ENCODE measurements at regions not wholly inside any gene's neighbourhood (a gene's known extent, or its start where the extent isn't known, plus 50 kb on each side); places are given as distances from the start of the nearest gene placed in this dataset.

DNA sequence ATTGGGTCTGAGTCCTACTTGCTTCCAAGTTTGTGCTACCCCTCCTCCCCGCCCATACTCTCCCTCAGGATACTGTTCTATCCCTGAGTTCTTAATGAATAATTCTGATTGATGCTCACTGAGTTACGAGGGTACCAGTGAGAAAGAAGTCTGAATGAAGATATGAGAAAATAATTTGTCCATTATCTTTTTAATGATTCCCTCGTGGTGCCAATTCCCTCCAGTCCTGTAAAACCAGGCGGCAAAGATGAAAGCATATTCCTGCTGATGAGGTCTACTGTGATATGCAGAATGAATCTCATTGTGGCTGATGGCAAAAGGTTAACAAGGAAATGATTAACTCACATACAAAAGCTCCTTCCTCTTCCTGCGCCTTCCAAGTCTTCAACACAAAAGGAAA lies 650.2 kb upstream of the SLC39A10 start:
- no peak for ATAC-seq

DNA sequence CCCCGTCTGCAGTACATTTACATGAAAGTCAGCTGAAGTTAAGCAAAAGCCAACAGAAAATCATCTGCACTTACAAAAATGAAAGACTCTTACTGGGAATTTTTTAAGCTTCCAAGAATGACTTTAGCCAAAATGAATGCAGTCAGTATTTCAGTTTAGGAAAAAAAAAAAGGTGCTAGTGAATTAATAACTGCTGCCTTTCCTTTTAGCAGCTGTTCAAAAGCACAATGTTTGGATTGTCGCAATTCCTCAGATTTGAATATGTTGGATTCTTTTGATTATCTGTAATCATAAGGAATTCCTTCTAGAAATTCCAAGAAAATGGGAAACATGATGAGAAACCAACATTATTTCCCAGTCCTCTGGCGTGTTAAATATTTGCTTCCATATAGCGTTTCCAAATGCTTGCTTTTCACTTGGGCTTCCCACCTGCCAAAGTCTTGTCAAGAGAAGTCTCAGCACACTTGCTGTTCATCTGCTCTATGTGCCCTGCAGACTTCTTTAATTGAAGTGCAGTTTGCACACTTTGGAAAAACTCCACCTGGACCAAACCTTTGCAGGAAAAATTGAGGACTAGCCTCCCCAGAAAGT lies 653.0 kb upstream of the SLC39A10 start:
- Mint-ChIP-seq H3K9me3 (no peaks in the 10 kb centered on the region), H3K27ac (no peak overlapping the region), H3K36me3 (no peaks in the 10 kb centered on the region)
- ATAC-seq (no peak), DNase-seq (ENCODE audit: low spot score in 2 of 2) (no peak)

More for the DNA sequence above, 650.2 kb upstream of the SLC39A10 start:
- H3K27ac Mint-ChIP-seq: no peak overlapping the region
- H3K36me3 Mint-ChIP-seq: no peaks in the 10 kb centered on the region
- H3K9me3 Mint-ChIP-seq: no peaks in the 10 kb centered on the region
- DNase-seq (ENCODE audit: low spot score in 2 of 2): no peak

DNA sequence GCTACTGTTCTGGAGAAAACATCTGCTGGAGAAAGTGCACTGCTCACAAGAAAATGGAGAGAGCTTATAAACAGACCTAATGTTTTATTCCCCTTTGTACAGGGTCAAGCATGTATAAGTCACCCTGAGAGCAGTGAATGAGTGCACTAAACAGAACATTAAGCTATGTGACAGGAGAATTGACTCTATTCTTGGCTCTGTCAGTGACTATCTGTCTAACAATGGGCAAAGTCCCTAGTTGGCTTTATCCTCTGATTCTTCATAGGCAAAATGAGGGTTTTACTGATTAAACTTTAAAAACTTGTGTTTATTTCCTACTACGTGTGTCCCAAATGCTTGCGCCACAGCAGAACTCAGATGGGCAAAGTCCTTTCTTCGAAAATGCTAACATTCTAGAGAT lies 655.1 kb upstream of the SLC39A10 start:
- no peaks in the 10 kb centered on the region for H3K36me3 Mint-ChIP-seq
- no peaks in the 10 kb centered on the region for H3K9me3 Mint-ChIP-seq
- DNase-seq (ENCODE audit: low spot score in 2 of 2) (no peak), ATAC-seq (no peak)
- H3K27ac Mint-ChIP-seq: no peak overlapping the region

DNA sequence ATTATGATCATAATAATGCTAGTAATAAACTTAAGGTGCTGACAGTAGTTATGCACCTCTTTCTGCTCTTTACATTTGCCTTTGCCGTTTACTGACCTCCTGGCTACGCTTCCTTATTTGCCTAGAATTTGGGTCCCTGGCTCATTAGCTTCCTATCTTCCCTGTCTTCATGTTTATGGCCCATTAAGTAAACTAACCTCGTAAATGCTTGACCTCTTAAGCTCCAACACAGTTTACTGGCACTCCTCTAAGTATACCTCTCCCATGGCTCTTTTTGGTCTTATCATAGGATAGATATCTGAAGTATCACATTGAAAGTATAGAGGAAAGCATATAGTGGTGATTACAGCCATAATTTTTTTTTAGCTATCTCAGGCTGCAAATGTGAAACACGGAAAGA lies 657.3 kb upstream of the SLC39A10 start:
- DNase-seq (ENCODE audit: low spot score in 2 of 2): no peak
- H3K27ac Mint-ChIP-seq: no peak overlapping the region
- H3K36me3 Mint-ChIP-seq: no peaks in the 10 kb centered on the region
- H3K9me3 Mint-ChIP-seq: no peaks in the 10 kb centered on the region
- no peak for ATAC-seq

DNA sequence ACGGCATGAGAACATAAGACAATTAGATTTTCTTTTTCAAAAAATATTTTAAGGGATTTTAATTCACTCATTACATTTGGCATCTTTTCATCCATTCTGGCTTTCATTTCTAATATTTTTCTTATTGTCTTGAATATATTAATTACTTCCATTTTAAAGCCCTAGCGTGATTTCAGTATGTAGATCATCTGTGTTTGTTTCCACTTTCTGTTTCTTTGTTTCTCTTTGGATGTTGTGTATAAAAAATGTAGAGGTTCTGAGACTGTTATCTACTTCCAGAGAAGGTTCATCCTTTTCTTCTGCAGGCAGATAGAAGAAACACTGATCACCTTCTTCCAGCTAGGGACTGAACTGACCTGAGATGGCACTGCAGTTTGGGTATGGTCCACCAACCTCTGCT lies 664.4 kb upstream of the SLC39A10 start:
- Mint-ChIP-seq H3K27ac (no peak overlapping the region), H3K36me3 (no peaks in the 10 kb centered on the region), H3K9me3 (no peaks in the 10 kb centered on the region)
- DNase-seq (ENCODE audit: low spot score in 2 of 2) (no peak), ATAC-seq (no peak)

DNA sequence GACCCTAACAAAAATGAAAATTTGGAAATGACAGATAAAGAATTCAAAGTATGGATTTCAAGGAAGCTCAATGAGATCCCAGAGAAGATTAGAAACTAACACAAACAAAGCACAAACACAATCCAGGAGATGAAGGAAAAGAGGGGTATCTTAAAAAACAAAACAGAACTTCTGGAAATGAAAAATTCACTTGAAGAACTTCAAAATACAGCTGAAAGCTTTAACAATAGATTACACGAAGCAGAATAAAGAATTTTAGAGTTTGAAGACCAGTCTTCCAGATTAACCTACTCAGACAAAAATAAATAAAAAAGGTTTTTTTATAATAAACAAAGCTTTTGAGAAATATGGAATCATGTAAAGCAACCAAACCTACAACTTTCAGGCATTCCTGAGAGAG lies 671.8 kb upstream of the SLC39A10 start:
- ATAC-seq (no peak), DNase-seq (ENCODE audit: low spot score in 2 of 2) (no peak)
- Mint-ChIP-seq H3K36me3 (peaks cover 15 to 18% of the 10 kb centered on the region in 2 donors), H3K9me3 (peaks cover 26 to 28% of the 10 kb centered on the region in 2 donors), H3K27ac (no peak overlapping the region)

DNA sequence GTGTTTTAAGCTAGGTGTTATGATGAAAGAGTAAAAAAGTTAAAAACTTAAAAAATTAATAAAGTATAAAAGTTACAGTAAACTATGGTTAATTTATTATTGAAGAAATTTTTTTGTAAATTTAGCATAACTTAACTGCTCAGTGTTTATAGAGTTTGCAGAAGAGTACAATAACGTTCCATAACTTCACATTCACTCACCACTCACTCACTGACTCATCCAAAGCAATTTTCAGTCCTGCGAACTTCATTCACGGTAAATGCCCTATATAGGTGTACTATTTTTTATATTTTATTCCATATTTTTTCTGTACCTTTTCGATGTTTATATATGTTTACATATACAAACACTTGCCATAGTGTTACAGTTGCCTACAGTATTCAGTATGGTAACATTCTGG lies 694.8 kb upstream of the SLC39A10 start:
- Mint-ChIP-seq H3K27ac (no peak overlapping the region), H3K9me3 (peaks cover 17 to 24% of the 10 kb centered on the region in 2 donors), H3K36me3 (peaks cover 6 to 23% of the 10 kb centered on the region in 2 donors)
- ATAC-seq: no peak
- DNase-seq (ENCODE audit: low spot score in 2 of 2): no peak

DNA sequence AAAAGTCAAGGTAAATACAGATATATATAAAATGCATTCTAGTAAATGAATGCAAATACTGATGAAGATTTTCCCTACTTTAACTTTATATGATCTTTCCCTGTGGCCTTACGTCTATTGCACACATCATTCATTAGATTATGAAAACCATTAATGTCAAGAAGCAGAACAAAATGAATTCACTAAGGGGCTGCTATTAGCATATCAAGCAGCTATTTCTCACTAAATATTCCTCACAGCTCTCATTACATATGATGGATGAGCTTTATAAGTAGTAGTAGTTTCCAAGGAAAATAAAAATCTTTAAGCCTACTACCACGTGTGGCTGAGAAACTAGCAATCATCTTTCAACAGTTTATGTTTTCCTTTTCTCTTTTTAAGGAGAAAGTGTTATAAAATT lies 702.8 kb upstream of the SLC39A10 start:
- no peak for ATAC-seq
- no peak for DNase-seq (ENCODE audit: low spot score in 2 of 2)
- Mint-ChIP-seq H3K36me3 (peaks cover 0 to 9% of the 10 kb centered on the region in 2 donors), H3K27ac (no peak overlapping the region), H3K9me3 (peaks cover 0 to 6% of the 10 kb centered on the region in 2 donors)

DNA sequence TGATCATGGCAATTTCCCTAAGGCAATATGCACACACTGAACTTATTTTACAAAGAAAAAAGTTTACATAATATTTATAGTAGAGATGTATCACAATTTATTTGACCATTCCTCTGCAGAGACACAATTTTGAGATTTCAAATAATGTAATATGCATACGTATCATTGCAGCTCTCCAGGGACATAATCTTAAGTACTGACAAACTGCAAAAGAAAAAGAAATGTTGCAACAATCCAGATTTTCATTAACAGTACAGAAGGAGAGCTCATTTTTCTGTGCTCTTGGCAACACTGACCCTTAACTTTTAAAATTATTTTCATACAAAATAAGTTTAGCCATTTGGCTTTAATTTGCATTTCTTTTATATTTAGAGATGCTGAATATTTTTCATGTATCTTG lies 710.2 kb upstream of the SLC39A10 start:
- no peak for DNase-seq (ENCODE audit: low spot score in 2 of 2)
- Mint-ChIP-seq H3K9me3 (no peaks in the 10 kb centered on the region), H3K27ac (no peak overlapping the region), H3K36me3 (no peaks in the 10 kb centered on the region)
- no peak for ATAC-seq

DNA sequence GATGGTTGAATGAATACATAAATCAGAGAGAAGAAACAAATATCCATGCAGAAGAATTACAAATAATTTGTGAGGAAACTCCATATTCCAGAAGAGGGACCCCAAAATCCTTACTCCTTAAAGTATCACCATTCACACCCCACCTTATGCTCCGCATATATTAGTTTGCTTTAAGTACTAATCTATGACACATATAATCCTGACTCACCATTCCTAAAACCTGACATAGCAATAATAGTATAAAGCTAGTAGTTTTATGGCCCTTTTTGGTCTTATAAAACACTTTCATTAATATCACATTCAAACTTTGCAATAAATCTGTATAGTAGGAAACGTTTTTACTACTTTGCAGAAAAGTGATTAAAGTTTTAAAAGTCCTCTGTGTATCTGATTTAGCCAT lies 719.0 kb upstream of the SLC39A10 start:
- ATAC-seq: no peak
- Mint-ChIP-seq H3K9me3 (peaks cover 0 to 4% of the 10 kb centered on the region in 2 donors), H3K36me3 (no peaks in the 10 kb centered on the region), H3K27ac (no peak overlapping the region)
- DNase-seq (ENCODE audit: low spot score in 2 of 2): no peak

DNA sequence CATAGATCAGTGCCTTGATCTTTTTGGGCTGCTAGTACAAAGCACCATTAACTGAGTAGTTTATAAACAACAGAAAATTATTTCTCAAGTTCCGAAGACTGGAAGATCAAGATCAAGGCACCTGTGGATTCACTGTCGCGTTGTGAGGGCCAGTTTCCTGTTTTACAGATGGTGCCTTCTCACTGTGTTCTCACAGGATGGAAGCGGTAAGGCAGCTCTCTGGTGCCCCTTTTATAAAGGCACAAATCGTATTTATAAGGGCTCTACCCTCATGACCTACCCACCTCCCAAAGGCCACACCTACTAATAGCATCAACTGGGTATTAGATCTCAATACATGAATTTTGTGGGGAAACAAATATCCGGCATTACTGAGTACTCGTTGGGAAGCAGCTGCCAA lies 729.5 kb upstream of the SLC39A10 start:
- H3K9me3 Mint-ChIP-seq: no peaks in the 10 kb centered on the region
- DNase-seq (ENCODE audit: low spot score in 2 of 2): no peak
- H3K36me3 Mint-ChIP-seq: no peaks in the 10 kb centered on the region
- ATAC-seq: no peak
- H3K27ac Mint-ChIP-seq: no peak overlapping the region

DNA sequence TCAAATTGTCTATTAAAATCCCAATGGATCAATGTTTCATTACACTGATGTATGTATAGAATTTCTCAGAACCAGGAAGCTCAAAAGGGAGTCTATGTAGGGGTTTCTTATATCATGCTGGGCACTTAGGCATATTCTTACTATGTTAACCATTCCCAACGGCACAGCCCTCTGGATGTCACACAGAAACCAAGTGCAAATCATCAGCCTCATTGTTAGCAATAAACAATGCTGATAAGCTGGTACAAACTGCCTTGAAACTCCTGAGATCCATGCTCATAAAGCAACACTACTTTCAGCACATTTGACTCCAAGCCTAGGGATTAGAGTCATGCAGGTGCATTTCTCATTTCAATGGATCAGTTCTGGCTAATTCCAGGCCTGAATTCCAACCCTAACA lies 730.2 kb upstream of the SLC39A10 start:
- Mint-ChIP-seq H3K27ac (no peak overlapping the region), H3K36me3 (no peaks in the 10 kb centered on the region), H3K9me3 (no peaks in the 10 kb centered on the region)
- no peak for DNase-seq (ENCODE audit: low spot score in 2 of 2)
- no peak for ATAC-seq

DNA sequence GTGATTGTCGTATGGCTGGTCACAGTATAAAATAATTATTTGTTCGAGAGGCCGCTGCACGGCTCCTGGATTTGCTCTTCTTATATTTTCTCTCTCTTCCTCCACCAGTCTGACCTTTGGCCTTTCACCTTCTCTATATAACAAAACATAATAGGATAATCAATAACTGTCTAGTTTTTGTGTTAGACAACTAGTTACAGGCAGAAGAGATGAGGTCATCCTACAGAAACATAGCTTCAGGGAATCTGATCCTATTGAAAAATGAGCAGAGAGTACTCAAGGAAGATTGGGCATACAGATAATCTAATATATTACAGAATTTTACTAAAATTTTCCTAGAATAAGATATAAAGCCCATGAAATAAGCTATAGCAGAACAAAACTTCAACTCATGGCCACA lies 731.3 kb upstream of the SLC39A10 start:
- H3K9me3 Mint-ChIP-seq: no peaks in the 10 kb centered on the region
- DNase-seq (ENCODE audit: low spot score in 2 of 2) (no peak), ATAC-seq (no peak)
- H3K36me3 Mint-ChIP-seq: no peaks in the 10 kb centered on the region
- H3K27ac Mint-ChIP-seq: no peak overlapping the region

DNA sequence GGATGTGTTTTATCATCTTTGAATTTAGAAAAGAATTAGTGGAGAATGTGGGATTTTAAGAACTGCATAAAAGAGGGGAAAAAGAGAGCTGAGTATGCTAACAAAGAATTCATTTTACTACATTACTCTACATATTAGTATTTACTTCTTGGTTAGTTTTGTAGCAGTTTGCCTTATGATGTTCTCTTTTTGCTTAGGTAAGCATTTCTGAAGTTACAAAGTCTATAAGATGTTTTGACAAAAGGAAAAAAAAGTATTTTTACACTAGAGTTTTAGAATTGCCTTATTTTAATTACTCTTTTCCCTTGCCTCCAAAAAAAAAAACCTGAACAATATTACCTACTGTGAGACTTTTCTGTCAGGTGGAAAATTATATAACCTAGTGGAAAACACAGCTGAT lies 739.5 kb upstream of the SLC39A10 start:
- DNase-seq (ENCODE audit: low spot score in 2 of 2) (no peak), ATAC-seq (no peak)
- Mint-ChIP-seq H3K9me3 (no peaks in the 10 kb centered on the region), H3K27ac (no peak overlapping the region), H3K36me3 (no peaks in the 10 kb centered on the region)

DNA sequence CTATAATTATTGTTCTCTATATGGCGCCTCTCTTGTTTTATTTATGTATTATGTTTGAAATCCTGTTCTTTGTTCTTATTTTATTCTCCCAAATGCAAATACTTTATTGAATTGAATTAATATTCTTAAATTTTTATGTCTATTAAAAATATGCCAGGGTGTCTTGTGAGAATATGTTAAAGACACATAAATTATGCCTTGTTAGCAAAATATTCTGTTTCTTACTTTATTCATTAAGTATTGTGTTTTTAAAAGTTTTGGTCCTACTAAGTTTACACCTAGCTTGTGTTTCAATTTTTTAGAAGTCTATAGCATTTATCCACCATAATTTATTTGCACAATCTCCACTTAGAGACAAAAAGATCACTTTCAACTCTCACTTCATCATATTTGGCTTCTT lies 741.5 kb upstream of the SLC39A10 start:
- Mint-ChIP-seq H3K9me3 (no peaks in the 10 kb centered on the region), H3K27ac (no peak overlapping the region), H3K36me3 (no peaks in the 10 kb centered on the region)
- ATAC-seq (no peak), DNase-seq (ENCODE audit: low spot score in 2 of 2) (no peak)

DNA sequence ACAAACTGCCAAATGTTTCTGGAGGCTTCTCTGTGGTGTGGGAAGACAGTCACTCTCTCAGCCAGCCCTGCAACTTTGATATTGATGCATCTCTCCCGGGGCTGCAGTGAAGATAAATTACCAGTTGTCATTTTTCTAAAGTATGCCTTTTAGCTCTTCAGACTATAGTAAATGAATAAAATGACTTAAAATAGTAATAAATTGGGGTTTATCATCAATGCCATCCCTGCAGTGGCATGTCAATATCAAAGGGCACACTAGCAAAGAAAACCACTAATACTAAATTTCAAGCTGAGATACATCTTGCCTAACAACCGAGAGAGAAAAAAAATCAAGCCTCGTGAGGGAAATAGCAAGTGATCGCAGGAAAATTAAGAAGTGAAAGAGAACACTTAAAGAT lies 749.5 kb upstream of the SLC39A10 start:
- H3K36me3 Mint-ChIP-seq: no peaks in the 10 kb centered on the region

DNA sequence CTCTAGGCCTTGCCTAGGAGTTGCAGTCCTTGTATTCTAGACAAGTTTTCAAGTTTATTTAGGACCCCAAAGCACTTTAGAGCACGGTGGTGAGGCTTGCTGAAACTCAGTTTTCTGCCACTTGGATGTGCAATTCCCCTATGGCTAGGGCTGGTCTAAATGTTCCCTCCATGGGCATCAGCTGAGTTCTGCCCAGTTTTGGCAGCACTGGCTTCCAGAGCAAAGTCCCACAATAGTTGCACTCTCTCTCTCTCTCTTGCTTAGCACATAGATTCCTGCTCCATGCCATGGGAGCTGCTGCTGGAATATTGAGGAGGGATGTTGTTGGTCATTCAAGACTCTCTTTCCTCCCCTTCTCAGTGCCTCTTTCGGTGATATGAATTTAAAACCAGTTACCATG lies 760.2 kb upstream of the SLC39A10 start:
- Mint-ChIP-seq H3K9me3 (no peaks in the 10 kb centered on the region), H3K36me3 (no peaks in the 10 kb centered on the region), H3K27ac (no peak overlapping the region)
- ATAC-seq (no peak), DNase-seq (ENCODE audit: low spot score in 2 of 2) (no peak)

More for the DNA sequence above, 749.5 kb upstream of the SLC39A10 start:
- Mint-ChIP-seq H3K9me3 (peaks cover 0 to 4% of the 10 kb centered on the region in 2 donors), H3K27ac (no peak overlapping the region)
- DNase-seq (ENCODE audit: low spot score in 2 of 2) (no peak), ATAC-seq (no peak)

DNA sequence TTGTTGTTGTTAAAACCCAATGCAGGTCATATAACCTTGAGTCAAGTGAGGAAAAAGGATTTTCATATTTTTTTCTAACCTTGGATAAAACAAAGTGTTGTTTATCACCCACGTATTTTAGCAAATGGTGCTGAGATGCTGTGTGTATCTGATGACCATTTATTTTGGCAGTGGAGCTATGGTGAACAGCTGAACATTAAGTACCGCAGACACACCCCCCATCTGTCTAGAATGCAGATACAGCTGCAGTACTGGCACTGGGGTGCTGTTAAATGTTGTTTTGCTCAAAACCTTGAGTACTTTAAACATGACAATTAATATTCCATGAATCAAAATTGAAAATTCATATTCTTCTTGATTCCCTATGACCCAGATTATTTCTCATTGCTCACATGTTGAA lies 773.3 kb upstream of the SLC39A10 start:
- Mint-ChIP-seq H3K36me3 (no peaks in the 10 kb centered on the region), H3K9me3 (no peaks in the 10 kb centered on the region), H3K27ac (no peak overlapping the region)
- ATAC-seq (no peak), DNase-seq (ENCODE audit: low spot score in 2 of 2) (no peak)
